ENCODE measurements at regions not wholly inside any gene's neighbourhood (a gene's known extent, or its start where the extent isn't known, plus 50 kb on each side); places are given as distances from the start of the nearest gene placed in this dataset.

DNA sequence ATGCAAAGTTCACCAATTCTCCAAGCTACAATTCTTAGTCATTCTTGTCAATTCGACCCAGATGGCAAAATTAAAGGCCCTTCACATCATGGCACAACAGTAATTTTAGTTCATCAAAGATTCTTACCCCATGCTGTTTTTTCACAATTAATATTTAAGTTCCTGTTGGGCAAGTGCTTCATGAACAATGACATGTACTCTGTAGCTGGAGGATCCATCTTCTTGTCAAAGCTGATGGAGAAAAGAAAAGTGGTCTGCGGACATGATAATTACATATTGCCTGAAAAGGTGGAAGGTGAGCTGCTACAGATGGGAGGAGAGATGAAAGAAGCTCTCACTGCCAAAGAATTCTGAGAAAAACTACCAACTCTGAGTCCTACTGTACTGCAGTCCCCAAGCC lies 1370.3 kb upstream of the SLC10A2 start:
- no peaks in the 10 kb centered on the region for H3K27me3 ChIP-seq (ENCODE audit: control insufficient read depth, insufficient read depth, low read length, poor library complexity, severe bottlenecking)
- H3K36me3 Mint-ChIP-seq (ENCODE audit: low read depth): no peaks in the 10 kb centered on the region
- H3K4me1 ChIP-seq (ENCODE audit: control insufficient read depth, insufficient read depth, low read length): no peaks in the 10 kb centered on the region
- no peak overlapping the region for H3K9ac ChIP-seq (ENCODE audit: extremely low read depth, low read length, poor library complexity, severe bottlenecking)
- no peaks in the 10 kb centered on the region for H3K36me3 ChIP-seq (ENCODE audit: control insufficient read depth, insufficient read depth, low read length)
- H3K4me3 ChIP-seq (ENCODE audit: low read length): no peak overlapping the region
- no peaks in the 10 kb centered on the region for H3K4me1 Mint-ChIP-seq
- no peak overlapping the region for H3K4me3 Mint-ChIP-seq
- H3K27ac Mint-ChIP-seq: no peak overlapping the region
- 89 to 90% methylated on average over 2 of the region's 2 CpGs for WGBS, 2 experiments (ENCODE audit: insufficient coverage in 1 of 2, insufficient read length in 1 of 2)
- no peaks in the 10 kb centered on the region for H3K9me3 ChIP-seq (ENCODE audit: control insufficient read depth, low read length)
- H3K9me3 Mint-ChIP-seq: no peaks in the 10 kb centered on the region
- TF ChIP-seq, protein P1, sequence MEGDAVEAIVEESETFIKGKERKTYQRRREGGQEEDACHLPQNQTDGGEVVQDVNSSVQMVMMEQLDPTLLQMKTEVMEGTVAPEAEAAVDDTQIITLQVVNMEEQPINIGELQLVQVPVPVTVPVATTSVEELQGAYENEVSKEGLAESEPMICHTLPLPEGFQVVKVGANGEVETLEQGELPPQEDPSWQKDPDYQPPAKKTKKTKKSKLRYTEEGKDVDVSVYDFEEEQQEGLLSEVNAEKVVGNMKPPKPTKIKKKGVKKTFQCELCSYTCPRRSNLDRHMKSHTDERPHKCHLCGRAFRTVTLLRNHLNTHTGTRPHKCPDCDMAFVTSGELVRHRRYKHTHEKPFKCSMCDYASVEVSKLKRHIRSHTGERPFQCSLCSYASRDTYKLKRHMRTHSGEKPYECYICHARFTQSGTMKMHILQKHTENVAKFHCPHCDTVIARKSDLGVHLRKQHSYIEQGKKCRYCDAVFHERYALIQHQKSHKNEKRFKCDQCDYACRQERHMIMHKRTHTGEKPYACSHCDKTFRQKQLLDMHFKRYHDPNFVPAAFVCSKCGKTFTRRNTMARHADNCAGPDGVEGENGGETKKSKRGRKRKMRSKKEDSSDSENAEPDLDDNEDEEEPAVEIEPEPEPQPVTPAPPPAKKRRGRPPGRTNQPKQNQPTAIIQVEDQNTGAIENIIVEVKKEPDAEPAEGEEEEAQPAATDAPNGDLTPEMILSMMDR (conservative IDR thresholded peaks at IDR 0.05): no peak
- H3K27me3 Mint-ChIP-seq (ENCODE audit: insufficient read depth): no peaks in the 10 kb centered on the region
- no peak overlapping the region for H3K27ac ChIP-seq (ENCODE audit: low read depth, low read length)
- no peak for DNase-seq

DNA sequence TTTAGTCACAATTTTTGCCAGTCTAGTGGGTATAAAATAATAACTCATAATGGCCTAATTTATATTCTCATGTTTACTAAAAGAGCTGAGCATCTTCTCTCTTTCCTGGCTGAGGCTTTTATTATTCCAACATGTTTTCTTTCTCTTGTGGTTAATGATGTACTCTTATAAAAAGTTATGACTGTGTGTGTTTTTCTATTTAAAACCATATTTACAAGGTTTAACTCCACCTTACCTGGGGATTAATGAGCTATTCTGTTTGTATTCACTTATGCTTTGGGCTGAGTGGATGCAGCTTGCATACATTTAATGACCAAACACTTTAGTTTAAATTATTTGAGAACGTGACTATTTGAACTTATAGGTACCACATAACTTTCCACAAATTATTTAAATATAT lies 1365.7 kb upstream of the SLC10A2 start:
- no peak overlapping the region for H3K27ac ChIP-seq (ENCODE audit: low read depth, low read length)
- no peaks in the 10 kb centered on the region for H3K36me3 Mint-ChIP-seq (ENCODE audit: low read depth)
- H3K4me1 Mint-ChIP-seq: no peaks in the 10 kb centered on the region
- no peak for DNase-seq
- no peaks in the 10 kb centered on the region for H3K9me3 ChIP-seq (ENCODE audit: control insufficient read depth, low read length)
- no peak overlapping the region for H3K27ac Mint-ChIP-seq
- H3K9me3 Mint-ChIP-seq: no peaks in the 10 kb centered on the region
- H3K4me3 ChIP-seq (ENCODE audit: low read length): no peak overlapping the region
- WGBS, 2 experiments (ENCODE audit: insufficient coverage in 1 of 2, insufficient read length in 1 of 2): no CpG with 5 or more reads among the region's 1 CpG
- H3K9ac ChIP-seq (ENCODE audit: extremely low read depth, low read length, poor library complexity, severe bottlenecking): no peak overlapping the region
- no peaks in the 10 kb centered on the region for H3K36me3 ChIP-seq (ENCODE audit: control insufficient read depth, insufficient read depth, low read length)
- H3K4me3 Mint-ChIP-seq: no peak overlapping the region
- TF ChIP-seq, protein P1 (conservative IDR thresholded peaks at IDR 0.05): no peak
- no peaks in the 10 kb centered on the region for H3K27me3 ChIP-seq (ENCODE audit: control insufficient read depth, insufficient read depth, low read length, poor library complexity, severe bottlenecking)
- H3K27me3 Mint-ChIP-seq (ENCODE audit: insufficient read depth): no peaks in the 10 kb centered on the region
- H3K4me1 ChIP-seq (ENCODE audit: control insufficient read depth, insufficient read depth, low read length): no peaks in the 10 kb centered on the region

DNA sequence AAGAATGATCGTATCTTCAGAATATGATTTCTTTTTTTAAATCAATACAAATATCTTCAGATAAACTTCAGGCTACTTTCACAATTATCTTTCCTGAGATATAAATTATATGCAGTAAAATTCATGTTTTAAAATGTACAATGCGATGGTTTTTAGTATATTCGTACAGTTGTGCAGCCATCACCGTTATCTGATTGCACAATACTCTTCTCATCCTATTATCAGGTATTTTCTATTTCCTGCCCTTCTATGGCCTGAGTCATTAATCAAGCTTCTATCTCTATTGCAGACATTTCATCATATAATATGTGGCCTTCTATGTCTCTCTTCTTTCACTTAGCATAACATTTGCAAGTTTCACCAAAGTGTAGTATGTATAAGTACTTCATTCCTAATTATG lies 1360.2 kb upstream of the SLC10A2 start:
- no peak for DNase-seq
- H3K4me1 ChIP-seq (ENCODE audit: control insufficient read depth, insufficient read depth, low read length): peaks cover 5% of the 10 kb centered on the region
- no peaks in the 10 kb centered on the region for H3K36me3 Mint-ChIP-seq (ENCODE audit: low read depth)
- H3K27me3 Mint-ChIP-seq (ENCODE audit: insufficient read depth): no peaks in the 10 kb centered on the region
- no peak overlapping the region for H3K27ac Mint-ChIP-seq
- H3K27me3 ChIP-seq (ENCODE audit: control insufficient read depth, insufficient read depth, low read length, poor library complexity, severe bottlenecking): no peaks in the 10 kb centered on the region
- no peaks in the 10 kb centered on the region for H3K4me1 Mint-ChIP-seq
- no peak overlapping the region for H3K4me3 ChIP-seq (ENCODE audit: low read length)
- H3K9ac ChIP-seq (ENCODE audit: extremely low read depth, low read length, poor library complexity, severe bottlenecking): no peak overlapping the region
- H3K4me3 Mint-ChIP-seq: no peak overlapping the region
- peaks cover 4% of the 10 kb centered on the region for H3K9me3 Mint-ChIP-seq
- no peak overlapping the region for H3K27ac ChIP-seq (ENCODE audit: low read depth, low read length)
- TF ChIP-seq, protein P1 (conservative IDR thresholded peaks at IDR 0.05): no peak
- WGBS, 2 experiments (ENCODE audit: insufficient coverage in 1 of 2, insufficient read length in 1 of 2): 98 to 100% methylated on average over 2 to 3 of the region's 4 CpGs
- no peaks in the 10 kb centered on the region for H3K36me3 ChIP-seq (ENCODE audit: control insufficient read depth, insufficient read depth, low read length)
- H3K9me3 ChIP-seq (ENCODE audit: control insufficient read depth, low read length): peaks cover 22% of the 10 kb centered on the region

Measured in endodermal cell (in vitro differentiated cells).